Psoas muscle (tissue), 7 donors: ENCODE measurements at regions not wholly inside any gene's neighbourhood (a gene's known extent, or its start where the extent isn't known, plus 50 kb on each side); places are given as distances from the start of the nearest gene placed in this dataset.

Experiments used
- ATAC-seq, 4 donors: fragments of 200-7000 bp; cut with Tn5 transposase; one replicate each; pipeline ENCODE4 v1.9.1; 2020; ENCODE audit warnings: moderate library complexity in 3 of 4, mild to moderate bottlenecking in 2 of 4
- DNase-seq, 2 donors: peaks; one replicate each; pipeline ENCODE4 v3.0.0-alpha.2; 2020
- H3K27ac ChIP-seq: fragments of 200-600 bp; one replicate; pipeline ENCODE4 v1.8.0; 2022
- H3K27me3 ChIP-seq, 3 donors: fragments of 200-600 bp in 1 of 3; one replicate each; pipeline versions ENCODE4 v1.6.1 to v1.8.0; 2013 to 2022; ENCODE audit warnings: low read length in 2 of 3, mild to moderate bottlenecking in 2 of 3, moderate library complexity in 1 of 3; ENCODE audit not compliant: insufficient read depth in 3 of 3
- H3K36me3 ChIP-seq, 2 donors: fragments of 200-600 bp in 1 of 2; one replicate each; pipeline versions ENCODE4 v1.6.1 to v1.8.0; 2013 to 2022; ENCODE audit warnings: low read depth in 1 of 2, mild to moderate bottlenecking in 1 of 2, moderate library complexity in 1 of 2; ENCODE audit not compliant: insufficient read depth in 1 of 2
- H3K4me1 ChIP-seq: fragments of 200-600 bp; one replicate; pipeline ENCODE4 v1.8.0; 2022
- H3K4me3 ChIP-seq: fragments of 200-600 bp; one replicate; pipeline ENCODE4 v1.8.0; 2022; ENCODE audit warnings: mild to moderate bottlenecking
- H3K9me3 ChIP-seq: fragments of 200-600 bp; one replicate; pipeline ENCODE4 v1.8.0; 2022
- WGBS, 3 donors: extraction: QIAGEN DNeasy Blood & Tissue Kit; methylation state at CpG; one replicate each; pipeline versions ENCODE4 v1.1.6 to v1.1.7; 2013; 5-methylcytosine and 5-hydroxymethylcytosine counted together
- intact Hi-C, 2 donors: fragments of 100-400 bp; cut with DNase I; formaldehyde crosslinking; loops; one replicate each; pipeline versions ENCODE4 v1.11.0 to v1.14.2; 2022
- TF ChIP-seq, protein P1 (sequence below): fragments of 200-600 bp; IDR thresholded peaks from one replicate; pipeline ENCODE4 v1.8.0; 2022; ENCODE audit warnings: antibody characterized with exemption
- donor health status: healthy with polysubstance abuse.
- donor health status: DM: no; HTN: no; CAD: no; lungs with moderate emphysema.
- donor health status: Bipolar disorder and iron deficiency.
- donor health status: healthy.
- donor health status: DM: yes; HTN: yes; CAD: no.
- donor health status: DM: no; HTN: no; CAD: no.
- donor health status: DM: yes; HTN: yes; CAD: no.

DNA sequence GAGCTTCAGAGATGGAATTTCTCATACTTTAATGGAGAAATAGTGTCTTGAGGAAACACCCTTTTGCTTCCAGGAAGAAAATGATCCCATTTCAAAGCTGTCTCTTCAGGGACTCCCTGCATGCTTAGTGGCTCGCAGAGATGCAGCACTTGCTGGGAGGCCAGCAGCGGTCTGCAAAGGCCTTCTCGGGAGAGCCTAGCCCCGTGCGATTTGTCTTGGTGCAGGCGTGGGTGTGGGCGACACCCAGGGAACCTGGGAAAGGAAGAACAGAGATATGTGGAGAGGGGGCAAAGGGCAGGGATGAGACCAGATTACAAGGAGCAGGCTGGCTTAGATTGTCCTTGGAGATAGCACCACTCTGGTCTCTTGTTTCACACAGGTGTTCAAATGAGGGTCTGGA lies 352.3 kb upstream of the PODXL start:
- Histone ChIP-seq H3K27me3 (peaks cover 3 to 47% (median 13%) of the 10 kb centered on the region in 3 donors), H3K4me3 (no peak overlapping the region), H3K9me3 (no peaks in the 10 kb centered on the region), H3K27ac (no peak overlapping the region), H3K36me3 (no peaks in the 10 kb centered on the region), H3K4me1 (no peaks in the 10 kb centered on the region)
- TF ChIP-seq, protein P1, sequence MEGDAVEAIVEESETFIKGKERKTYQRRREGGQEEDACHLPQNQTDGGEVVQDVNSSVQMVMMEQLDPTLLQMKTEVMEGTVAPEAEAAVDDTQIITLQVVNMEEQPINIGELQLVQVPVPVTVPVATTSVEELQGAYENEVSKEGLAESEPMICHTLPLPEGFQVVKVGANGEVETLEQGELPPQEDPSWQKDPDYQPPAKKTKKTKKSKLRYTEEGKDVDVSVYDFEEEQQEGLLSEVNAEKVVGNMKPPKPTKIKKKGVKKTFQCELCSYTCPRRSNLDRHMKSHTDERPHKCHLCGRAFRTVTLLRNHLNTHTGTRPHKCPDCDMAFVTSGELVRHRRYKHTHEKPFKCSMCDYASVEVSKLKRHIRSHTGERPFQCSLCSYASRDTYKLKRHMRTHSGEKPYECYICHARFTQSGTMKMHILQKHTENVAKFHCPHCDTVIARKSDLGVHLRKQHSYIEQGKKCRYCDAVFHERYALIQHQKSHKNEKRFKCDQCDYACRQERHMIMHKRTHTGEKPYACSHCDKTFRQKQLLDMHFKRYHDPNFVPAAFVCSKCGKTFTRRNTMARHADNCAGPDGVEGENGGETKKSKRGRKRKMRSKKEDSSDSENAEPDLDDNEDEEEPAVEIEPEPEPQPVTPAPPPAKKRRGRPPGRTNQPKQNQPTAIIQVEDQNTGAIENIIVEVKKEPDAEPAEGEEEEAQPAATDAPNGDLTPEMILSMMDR: no peak
- intact Hi-C loops: no loop called here
- no peak for ATAC-seq
- no peak for DNase-seq
- 69 to 78% (median 69%) methylated on average over 7 of the region's 7 CpGs for WGBS, 3 donors

DNA sequence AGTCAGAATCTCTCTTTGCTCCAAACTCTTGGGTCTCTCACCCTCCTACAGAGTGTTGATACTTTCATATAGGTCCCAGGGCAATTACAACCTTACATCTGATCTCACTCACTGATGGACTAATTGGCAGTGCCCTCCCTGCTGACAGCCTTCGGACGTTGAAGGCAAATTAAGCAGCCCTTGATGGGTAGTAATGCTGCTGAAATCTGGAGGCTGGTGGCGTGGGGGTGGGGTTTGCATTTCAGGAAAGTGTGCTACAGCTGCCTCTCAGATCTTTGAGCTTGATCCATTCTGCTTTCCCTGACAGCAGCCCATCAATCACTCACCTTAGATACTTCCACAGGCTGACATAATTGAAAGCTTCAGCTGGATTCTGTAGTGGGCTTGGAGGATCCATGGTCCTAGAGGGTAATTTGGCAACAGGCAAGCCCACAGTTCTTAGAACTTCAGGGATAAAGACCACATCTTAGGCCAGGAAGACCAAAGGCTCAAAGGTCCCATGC lies 349.1 kb upstream of the PODXL start:
- intact Hi-C loops: no loop called here
- WGBS, 3 donors: 19 to 30% (median 30%) methylated on average over 3 of the region's 3 CpGs
- H3K9me3 ChIP-seq: no peaks in the 10 kb centered on the region
- H3K4me3 ChIP-seq: no peak overlapping the region
- peaks cover 0 to 32% (median 13%) of the 10 kb centered on the region in 3 donors for H3K27me3 ChIP-seq
- H3K36me3 ChIP-seq: no peaks in the 10 kb centered on the region
- no peak for DNase-seq
- no peak for ATAC-seq
- H3K4me1 ChIP-seq: no peaks in the 10 kb centered on the region
- no peak overlapping the region for H3K27ac ChIP-seq
- TF ChIP-seq, protein P1: no peak

DNA sequence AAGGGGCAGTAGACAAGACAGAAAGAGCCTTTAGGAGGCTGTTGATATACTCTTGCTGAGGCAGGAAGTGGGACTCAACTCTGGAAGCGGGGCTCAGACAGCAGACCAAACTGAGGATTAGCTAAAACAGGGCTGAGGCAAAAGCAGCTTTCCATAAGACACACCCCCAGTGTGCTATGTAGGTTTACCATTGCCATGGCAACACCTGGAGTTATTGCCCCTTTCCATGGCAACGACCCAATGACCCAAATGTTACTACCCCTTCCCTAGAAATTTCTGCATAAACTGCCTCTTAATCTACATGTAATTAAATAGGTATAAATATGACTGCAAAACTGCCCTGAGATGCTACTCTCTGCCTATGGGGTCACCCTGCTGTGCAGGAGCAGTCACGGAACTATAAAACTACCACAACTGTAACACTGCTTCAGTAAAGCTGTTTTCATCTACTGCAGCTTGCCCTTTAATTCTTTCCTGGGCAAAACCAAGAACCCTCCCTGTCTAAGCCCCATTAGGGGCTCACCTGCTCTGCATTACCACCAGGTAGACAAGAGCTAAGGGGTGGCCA lies 348.4 kb upstream of the PODXL start:
- 26 to 41% (median 28%) methylated on average over 3 of the region's 3 CpGs for WGBS, 3 donors
- peaks cover 0 to 25% (median 7%) of the 10 kb centered on the region in 3 donors for H3K27me3 ChIP-seq

DNA sequence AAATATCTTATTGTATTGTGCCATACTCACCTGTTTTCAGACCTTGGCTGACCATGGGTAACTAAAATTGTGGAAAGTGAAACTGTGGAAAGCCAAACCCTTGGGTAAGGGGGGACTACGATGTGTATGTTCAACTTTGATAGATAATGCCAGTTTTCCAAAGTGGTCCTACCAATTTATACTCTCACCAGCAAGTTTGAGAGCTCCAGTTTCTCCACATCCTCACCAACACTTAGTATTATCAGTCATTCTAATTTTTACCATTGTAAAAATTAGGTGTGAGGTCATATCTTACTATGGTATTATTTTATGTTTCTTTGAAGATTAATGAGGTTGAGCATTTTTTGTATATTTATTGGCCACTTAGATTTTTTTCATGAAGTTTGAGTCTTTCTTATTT lies 346.9 kb upstream of the PODXL start:
- no peak for DNase-seq
- TF ChIP-seq, protein P1: no peak
- no peak overlapping the region for H3K4me3 ChIP-seq
- H3K36me3 ChIP-seq: no peaks in the 10 kb centered on the region
- H3K27me3 ChIP-seq: peaks cover 0 to 22% (median 0%) of the 10 kb centered on the region in 3 donors
- ATAC-seq: no peak
- 71 to 92% (median 84%) methylated on average over 1 of the region's 1 CpG for WGBS, 3 donors
- intact Hi-C loops: no loop called here
- no peak overlapping the region for H3K27ac ChIP-seq
- H3K9me3 ChIP-seq: no peaks in the 10 kb centered on the region
- no peaks in the 10 kb centered on the region for H3K4me1 ChIP-seq

More for the DNA sequence above, 348.4 kb upstream of the PODXL start:
- Histone ChIP-seq H3K36me3 (no peaks in the 10 kb centered on the region), H3K27ac (no peak overlapping the region), H3K9me3 (no peaks in the 10 kb centered on the region), H3K4me3 (no peak overlapping the region), H3K4me1 (no peaks in the 10 kb centered on the region)
- ATAC-seq: no peak
- no peak for DNase-seq
- intact Hi-C loops: no loop called here
- TF ChIP-seq, protein P1: no peak

DNA sequence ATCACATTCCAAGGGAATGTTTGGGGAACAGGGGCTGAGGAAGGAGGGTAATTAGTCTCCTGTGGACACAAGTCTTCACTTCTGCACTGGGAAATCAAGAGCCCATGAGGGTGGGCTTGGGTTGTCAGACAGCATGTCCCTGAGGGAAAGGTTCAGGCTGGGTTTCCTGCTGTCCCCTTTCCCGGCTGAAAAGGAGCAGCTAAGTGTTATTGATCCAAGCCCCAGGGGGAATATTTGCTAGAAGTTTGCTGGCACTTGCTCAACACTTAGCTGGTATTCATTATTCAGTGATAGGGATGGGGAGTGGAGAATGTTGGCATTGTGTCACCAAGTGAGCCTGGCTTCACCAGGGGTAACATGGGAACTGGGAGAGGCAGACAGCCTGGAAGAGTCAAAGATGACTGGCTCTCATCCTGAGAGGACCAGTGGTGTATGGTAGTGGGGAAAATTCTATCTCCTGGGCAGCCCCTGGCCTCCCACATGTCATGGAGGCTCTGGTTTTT lies 344.4 kb upstream of the PODXL start:
- intact Hi-C loops: no loop called here
- Histone ChIP-seq H3K4me3 (no peak overlapping the region), H3K36me3 (no peaks in the 10 kb centered on the region), H3K27ac (no peak overlapping the region), H3K27me3 (peaks cover 0 to under 1% (median 0%) of the 10 kb centered on the region in 3 donors), H3K4me1 (no peaks in the 10 kb centered on the region), H3K9me3 (no peaks in the 10 kb centered on the region)
- no peak for DNase-seq
- WGBS, 3 donors: 26 to 57% (median 44%) methylated on average over 1 of the region's 1 CpG
- TF ChIP-seq, protein P1: no peak
- ATAC-seq: no peak
